ENCODE measurements at regions not wholly inside any gene's neighbourhood (a gene's known extent, or its start where the extent isn't known, plus 50 kb on each side); places are given as distances from the start of the nearest gene placed in this dataset.

- no peak overlapping the region for H3K4me3 ChIP-seq (ENCODE audit: low read depth, low read length)
These were observed 783.7 kb upstream of the SOX11 start for GRCh38 chr2:4908461-4908860.

GRCh38 chr2:4909346-4910009, 782.7 kb upstream of the SOX11 start:
- DNase-seq (ENCODE audit: low read depth, low spot score) = no peak
- in situ Hi-C loops (cut with HindIII; ENCODE audit: low sequenced_read_pairs) = no loop called here
- H3K4me3 ChIP-seq (ENCODE audit: low read depth, low read length) = no peak overlapping the region
- no peak for TF ChIP-seq CTCF (IDR thresholded peaks at IDR 0.05; ENCODE audit: low read depth, low read length)

More at GRCh38 chr2:4908461-4908860, 783.7 kb upstream of the SOX11 start:
- in situ Hi-C loops (cut with HindIII; ENCODE audit: low sequenced_read_pairs) = no loop called here
- TF ChIP-seq CTCF (IDR thresholded peaks at IDR 0.05; ENCODE audit: low read depth, low read length) = no peak
- DNase-seq (ENCODE audit: low read depth, low spot score) = no peak

GRCh38 chr2:4914036-4914435, 778.1 kb upstream of the SOX11 start:
- TF ChIP-seq CTCF (IDR thresholded peaks at IDR 0.05; ENCODE audit: low read depth, low read length) = no peak
- in situ Hi-C loops (cut with HindIII; ENCODE audit: low sequenced_read_pairs) = no loop called here
- DNase-seq (ENCODE audit: low read depth, low spot score) = no peak
- no peak overlapping the region for H3K4me3 ChIP-seq (ENCODE audit: low read depth, low read length)

- TF ChIP-seq CTCF (IDR thresholded peaks at IDR 0.05; ENCODE audit: low read depth, low read length) = no peak
These were observed 777.6 kb upstream of the SOX11 start for GRCh38 chr2:4914551-4914950.

GRCh38 chr2:4915357-4915756, 776.8 kb upstream of the SOX11 start:
- in situ Hi-C loops (cut with HindIII; ENCODE audit: low sequenced_read_pairs) = no loop called here
- TF ChIP-seq CTCF (IDR thresholded peaks at IDR 0.05; ENCODE audit: low read depth, low read length) = no peak
- H3K4me3 ChIP-seq (ENCODE audit: low read depth, low read length) = no peak overlapping the region
- DNase-seq (ENCODE audit: low read depth, low spot score) = no peak

More at GRCh38 chr2:4914551-4914950, 777.6 kb upstream of the SOX11 start:
- DNase-seq (ENCODE audit: low read depth, low spot score) = peak; percentile 67
- H3K4me3 ChIP-seq (ENCODE audit: low read depth, low read length) = no peak overlapping the region
- in situ Hi-C loops (cut with HindIII; ENCODE audit: low sequenced_read_pairs) = no loop called here

- TF ChIP-seq CTCF (IDR thresholded peaks at IDR 0.05; ENCODE audit: low read depth, low read length) = no peak
- H3K4me3 ChIP-seq (ENCODE audit: low read depth, low read length) = no peak overlapping the region
- in situ Hi-C loops (cut with HindIII; ENCODE audit: low sequenced_read_pairs) = no loop called here
- DNase-seq (ENCODE audit: low read depth, low spot score) = no peak
These were observed 776.1 kb upstream of the SOX11 start for GRCh38 chr2:4916094-4916493.
